MM.1S (cell line): ENCODE measurements at regions not wholly inside any gene's neighbourhood (a gene's known extent, or its start where the extent isn't known, plus 50 kb on each side); places are given as distances from the start of the nearest gene placed in this dataset.

Experiments used
- DNase-seq: peaks from one replicate; pipeline ENCODE4 v3.0.0-alpha.2; 2015
- H2AFZ ChIP-seq: fragments of 300-600 bp; sonication (generic); 2 replicates; pipeline ENCODE4 v1.6.0; 2016; ENCODE audit warnings: antibody characterized with exemption, low read length
- H3F3A ChIP-seq: fragments of 300-600 bp; sonication (generic); 2 replicates; pipeline ENCODE4 v1.6.1; 2016; ENCODE audit warnings: mild to moderate bottlenecking, antibody characterized with exemption, low read length, moderate library complexity, mixed read lengths; ENCODE audit not compliant: insufficient read depth
- H3K27ac ChIP-seq: fragments of 300-600 bp; sonication (generic); 2 replicates; pipeline ENCODE4 v1.5.1; 2016; ENCODE audit warnings: mild to moderate bottlenecking, low read length
- H3K27me3 ChIP-seq: fragments of 300-600 bp; sonication (generic); replicated peaks from 2 replicates; pipeline ENCODE4 v1.6.0; 2016; ENCODE audit warnings: low read length; ENCODE audit not compliant: insufficient read depth
- H3K36me3 ChIP-seq: fragments of 300-600 bp; sonication (generic); replicated peaks from 2 replicates; pipeline ENCODE4 v1.6.1; 2016; ENCODE audit warnings: mild to moderate bottlenecking, low read length, mixed read lengths; ENCODE audit not compliant: insufficient read depth
- H3K4me1 ChIP-seq: fragments of 300-600 bp; sonication (generic); 2 replicates; pipeline ENCODE4 v1.6.1; 2016; ENCODE audit warnings: low read length, mixed read lengths
- H3K4me2 ChIP-seq: fragments of 300-600 bp; sonication (generic); 2 replicates; pipeline ENCODE4 v1.6.0; 2016; ENCODE audit warnings: low read depth, low read length
- H3K4me3 ChIP-seq: fragments of 300-600 bp; sonication (generic); 2 replicates; pipeline ENCODE4 v1.5.1; 2016; ENCODE audit warnings: low read length, mixed read lengths
- H3K79me2 ChIP-seq: fragments of 300-600 bp; sonication (generic); 2 replicates; pipeline ENCODE4 v1.6.1; 2016; ENCODE audit warnings: mixed run types, low read length, mixed read lengths
- H3K9ac ChIP-seq: fragments of 300-600 bp; sonication (generic); 2 replicates; pipeline ENCODE4 v1.6.1; 2016; ENCODE audit warnings: low read length, mixed read lengths
- H3K9me2 ChIP-seq: fragments of 300-600 bp; sonication (generic); replicated peaks from 2 replicates; pipeline ENCODE4 v1.6.1; 2016; ENCODE audit warnings: mild to moderate bottlenecking, low read length, mixed read lengths; ENCODE audit not compliant: insufficient read depth
- H3K9me3 ChIP-seq: fragments of 300-600 bp; sonication (generic); replicated peaks from 2 replicates; pipeline ENCODE4 v1.6.1; 2016; ENCODE audit warnings: mild to moderate bottlenecking, low read length, mixed read lengths; ENCODE audit not compliant: insufficient read depth
- H4K20me1 ChIP-seq: fragments of 300-600 bp; sonication (generic); 2 replicates; pipeline ENCODE4 v1.6.1; 2016; ENCODE audit warnings: mild to moderate bottlenecking, low read length, moderate library complexity, mixed read lengths; ENCODE audit not compliant: insufficient read depth
- CTCF ChIP-seq: fragments of 300-600 bp; sonication (generic); IDR thresholded peaks from 2 replicates; pipeline ENCODE4 v1.5.1; 2016; ENCODE audit warnings: antibody characterized with exemption, low read length, mixed read lengths
- EZH2 ChIP-seq: fragments of 300-600 bp; sonication (generic); optimal IDR thresholded peaks from 2 replicates; pipeline ENCODE3; 2017; ENCODE audit warnings: low read depth, mild to moderate bottlenecking, antibody characterized with exemption, low read length, mixed read lengths
- EZH2phosphoT487 ChIP-seq: fragments of 300-600 bp; sonication (generic); IDR thresholded peaks from 2 replicates; pipeline ENCODE4 v1.6.1; 2018; ENCODE audit warnings: antibody characterized with exemption, low read length

GRCh38 chr13:44237881-44238421 is 135.7 kb upstream of the SERP2 start:
- Histone ChIP-seq H3K27me3 (no peaks in the 10 kb centered on the region), H3F3A (no peaks in the 10 kb centered on the region), H3K79me2 (no peaks in the 10 kb centered on the region), H2AFZ (no peak overlapping the region), H3K9me2 (no peaks in the 10 kb centered on the region), H3K4me1 (peaks cover 34% of the 10 kb centered on the region), H3K27ac (no peak overlapping the region), H3K4me2 (no peak overlapping the region), H3K9me3 (no peaks in the 10 kb centered on the region), H3K36me3 (no peaks in the 10 kb centered on the region), H3K9ac (no peak overlapping the region), H3K4me3 (no peak overlapping the region), H4K20me1 (no peaks in the 10 kb centered on the region)
- TF ChIP-seq CTCF: no peak
- no peak for TF ChIP-seq EZH2
- no peak for TF ChIP-seq EZH2phosphoT487
- no peak for DNase-seq

- TF ChIP-seq EZH2: no peak
- TF ChIP-seq EZH2phosphoT487: no peak
- no peak for TF ChIP-seq CTCF
- peaks cover 45% of the 10 kb centered on the region for H3K4me1 ChIP-seq
- no peak overlapping the region for H3K9ac ChIP-seq
These were observed 132.9 kb upstream of the SERP2 start for GRCh38 chr13:44240611-44241145.

GRCh38 chr13:44241638-44242037 is 132.0 kb upstream of the SERP2 start:
- H4K20me1 ChIP-seq: no peaks in the 10 kb centered on the region
- H3K4me3 ChIP-seq: no peak overlapping the region
- H3K27me3 ChIP-seq: no peaks in the 10 kb centered on the region
- no peak overlapping the region for H2AFZ ChIP-seq
- peak overlapping the region; percentile 41; the same call in 1 of the 2 replicates for H3K4me2 ChIP-seq
- no peaks in the 10 kb centered on the region for H3K36me3 ChIP-seq
- no peak overlapping the region for H3K27ac ChIP-seq
- no peaks in the 10 kb centered on the region for H3K79me2 ChIP-seq
- no peak overlapping the region for H3K9ac ChIP-seq
- peaks cover 45% of the 10 kb centered on the region for H3K4me1 ChIP-seq
- no peaks in the 10 kb centered on the region for H3K9me2 ChIP-seq
- no peaks in the 10 kb centered on the region for H3K9me3 ChIP-seq
- peaks cover 6% of the 10 kb centered on the region; the same call in 1 of the 2 replicates for H3F3A ChIP-seq
- TF ChIP-seq EZH2 (no peak), CTCF (no peak), EZH2phosphoT487 (no peak)
- no peak for DNase-seq

More at GRCh38 chr13:44240611-44241145, 132.9 kb upstream of the SERP2 start:
- DNase-seq: no peak
- Histone ChIP-seq H3F3A (peaks cover 6% of the 10 kb centered on the region; the same call in 1 of the 2 replicates), H3K27ac (no peak overlapping the region), H3K27me3 (no peaks in the 10 kb centered on the region), H3K9me3 (no peaks in the 10 kb centered on the region), H4K20me1 (no peaks in the 10 kb centered on the region), H3K4me3 (no peak overlapping the region), H3K9me2 (no peaks in the 10 kb centered on the region), H3K36me3 (no peaks in the 10 kb centered on the region), H3K4me2 (no peak overlapping the region), H3K79me2 (no peaks in the 10 kb centered on the region), H2AFZ (no peak overlapping the region)
